HEK293 (cell line): ENCODE measurements at regions not wholly inside any gene's neighbourhood (a gene's known extent, or its start where the extent isn't known, plus 50 kb on each side); places are given as distances from the start of the nearest gene placed in this dataset.

Experiments used
- CTCF ChIA-PET: fragments of 350-600 bp; formaldehyde crosslinking; extraction: SDS; loops from one replicate; lab custom pipeline; 2021; ENCODE audit warnings: antibody characterized with exemption; lab: Yijun Ruan, JAX
- POLR2A ChIA-PET: fragments of 300-600 bp; formaldehyde crosslinking; extraction: SDS; loops from one replicate; lab custom pipeline; 2020; ENCODE audit warnings: antibody characterized with exemption, inconsistent platforms; lab: Yijun Ruan, JAX
- H3K27ac ChIP-seq: fragments of 200-500 bp; sonication (Bioruptor generic); 2 replicates; pipeline ENCODE4 v1.5.1; 2014; ENCODE audit warnings: low read depth, low read length, control low read depth, inconsistent platforms; ENCODE audit errors: extremely low read depth
- H3K36me3 ChIP-seq, 2 experiments: fragments of 200-500 bp in 1 of 2; sonication (Bioruptor generic) in 1 of 2; 1 replicate in 1 of 2; 2 replicates in 1 of 2; pipeline ENCODE4 v1.5.1; 2014 to 2017; ENCODE audit warnings: inconsistent platforms in 2 of 2, low read length in 2 of 2; ENCODE audit not compliant: control insufficient read depth in 2 of 2, insufficient read depth in 1 of 2
- H3K4me1 ChIP-seq: fragments of 200-500 bp; sonication (Bioruptor generic); 2 replicates; pipeline ENCODE4 v1.5.1; 2014; ENCODE audit warnings: mild to moderate bottlenecking, low read length, inconsistent platforms; ENCODE audit not compliant: control insufficient read depth, insufficient read depth
- H3K4me3 ChIP-seq: 2 replicates; pipeline ENCODE4 v1.5.1; 2011; ENCODE audit warnings: low read depth, mild to moderate bottlenecking, control low read depth, low read length, moderate library complexity
- H3K9me3 ChIP-seq: fragments of 200-500 bp; sonication (Bioruptor generic); 2 replicates; pipeline ENCODE4 v1.5.1; 2014; ENCODE audit warnings: low read depth, low read length, inconsistent platforms; ENCODE audit not compliant: control insufficient read depth, insufficient read depth
- AEBP2 ChIP-seq: fragments of 450-650 bp; formaldehyde crosslinking; IDR thresholded peaks from 2 replicates; pipeline ENCODE4 v1.5.1; 2016; ENCODE audit warnings: missing biosample characterization, missing genetic modification characterization, borderline replicate concordance
- BCL11A ChIP-seq: fragments of 450-650 bp; formaldehyde crosslinking; IDR thresholded peaks from 2 replicates; pipeline ENCODE4 v1.5.1; 2016; ENCODE audit warnings: low read depth, missing biosample characterization, missing genetic modification characterization
- HOXD13 ChIP-seq: sonication (generic); formaldehyde crosslinking; IDR thresholded peaks from 2 replicates; pipeline ENCODE4 v1.8.0; 2022; ENCODE audit warnings: missing genetic modification reagents, borderline replicate concordance
- KLF7 ChIP-seq: fragments of 450-650 bp; formaldehyde crosslinking; IDR thresholded peaks from 2 replicates; pipeline ENCODE4 v1.5.1; 2016; ENCODE audit warnings: missing biosample characterization, missing genetic modification characterization, borderline replicate concordance
- OVOL3 ChIP-seq: fragments of 450-650 bp; formaldehyde crosslinking; IDR thresholded peaks from 2 replicates; pipeline ENCODE4 v1.5.1; 2016; ENCODE audit warnings: missing biosample characterization, missing genetic modification characterization
- PRDM6 ChIP-seq: fragments of 450-650 bp; formaldehyde crosslinking; IDR thresholded peaks from 2 replicates; pipeline ENCODE4 v1.5.1; 2017; ENCODE audit warnings: missing biosample characterization, missing genetic modification characterization
- RBAK ChIP-seq: fragments of 450-650 bp; formaldehyde crosslinking; IDR thresholded peaks from 2 replicates; pipeline ENCODE4 v1.5.1; 2016; ENCODE audit warnings: missing biosample characterization, missing genetic modification characterization
- REPIN1 ChIP-seq: fragments of 450-650 bp; formaldehyde crosslinking; IDR thresholded peaks from 2 replicates; pipeline ENCODE4 v1.5.1; 2017; ENCODE audit warnings: missing biosample characterization, missing genetic modification characterization, low read depth
- ZBTB11 ChIP-seq: fragments of 450-650 bp; formaldehyde crosslinking; conservative IDR thresholded peaks from 2 replicates; pipeline ENCODE4 v1.5.1; 2016; ENCODE audit warnings: low read depth, missing biosample characterization, missing genetic modification characterization
- ZFHX2 ChIP-seq: fragments of 450-650 bp; formaldehyde crosslinking; conservative IDR thresholded peaks from 2 replicates; pipeline ENCODE4 v1.5.1; 2016; ENCODE audit warnings: missing biosample characterization, missing genetic modification characterization
- ZNF133 ChIP-seq: fragments of 450-650 bp; formaldehyde crosslinking; IDR thresholded peaks from 2 replicates; pipeline ENCODE4 v1.5.1; 2016; ENCODE audit warnings: missing biosample characterization, missing genetic modification characterization
- ZNF138 ChIP-seq: fragments of 450-650 bp; formaldehyde crosslinking; IDR thresholded peaks from 2 replicates; pipeline ENCODE4 v1.5.1; 2016; ENCODE audit warnings: missing biosample characterization, missing genetic modification characterization, borderline replicate concordance
- ZNF157 ChIP-seq: fragments of 450-650 bp; formaldehyde crosslinking; IDR thresholded peaks from 2 replicates; pipeline ENCODE4 v1.5.1; 2016; ENCODE audit warnings: missing biosample characterization, missing genetic modification characterization
- ZNF26 ChIP-seq: fragments of 450-650 bp; formaldehyde crosslinking; IDR thresholded peaks from 2 replicates; pipeline ENCODE4 v1.5.1; 2016; ENCODE audit warnings: missing biosample characterization, missing genetic modification characterization
- ZNF514 ChIP-seq: fragments of 450-650 bp; formaldehyde crosslinking; IDR thresholded peaks from 2 replicates; pipeline ENCODE4 v1.5.1; 2016; ENCODE audit warnings: missing biosample characterization, missing genetic modification characterization
- ZNF518A ChIP-seq: fragments of 450-650 bp; formaldehyde crosslinking; conservative IDR thresholded peaks from 2 replicates; pipeline ENCODE4 v1.5.1; 2016; ENCODE audit warnings: low read depth, missing biosample characterization, missing genetic modification characterization
- ZNF555 ChIP-seq: fragments of 450-650 bp; formaldehyde crosslinking; conservative IDR thresholded peaks from 2 replicates; pipeline ENCODE4 v1.5.1; 2017; ENCODE audit warnings: missing biosample characterization, mild to moderate bottlenecking, missing genetic modification characterization, inconsistent platforms
- ZNF600 ChIP-seq: fragments of 450-650 bp; formaldehyde crosslinking; IDR thresholded peaks from 2 replicates; pipeline ENCODE4 v1.5.1; 2016; ENCODE audit warnings: missing biosample characterization, missing genetic modification characterization
- ZNF629 ChIP-seq: fragments of 450-650 bp; formaldehyde crosslinking; IDR thresholded peaks from 2 replicates; pipeline ENCODE4 v1.5.1; 2017; ENCODE audit warnings: missing biosample characterization, missing genetic modification characterization
- ZNF768 ChIP-seq: fragments of 450-650 bp; formaldehyde crosslinking; IDR thresholded peaks from 2 replicates; pipeline ENCODE4 v1.5.1; 2018; ENCODE audit warnings: missing biosample characterization, mild to moderate bottlenecking, missing genetic modification characterization
- ZNF837 ChIP-seq: fragments of 450-650 bp; formaldehyde crosslinking; IDR thresholded peaks from 2 replicates; pipeline ENCODE4 v1.5.1; 2016; ENCODE audit warnings: missing biosample characterization, missing genetic modification characterization
- ZSCAN4 ChIP-seq: fragments of 450-650 bp; formaldehyde crosslinking; IDR thresholded peaks from 2 replicates; pipeline ENCODE4 v1.5.1; 2017; ENCODE audit warnings: missing biosample characterization, missing genetic modification characterization

GRCh38 chrX:88988796-88989195 lies 241.8 kb downstream of the CPXCR1 start (continued):
- TF ChIP-seq ZNF768 (tag by site-specific recombination) (no peak), ZNF629 (tag by site-specific recombination) (no peak), RBAK (tag by site-specific recombination) (no peak), ZNF514 (tag by site-specific recombination) (no peak), ZNF837 (no peak), ZNF555 (tag by site-specific recombination) (no peak), ZNF157 (no peak)

GRCh38 chrX:88990882-88991582 lies 244.0 kb downstream of the CPXCR1 start:
- H3K27ac ChIP-seq, result no peak overlapping the region
- no peaks in the 10 kb centered on the region for H3K4me1 ChIP-seq
- H3K36me3 ChIP-seq, result no peaks in the 10 kb centered on the region
- no peak overlapping the region for H3K4me3 ChIP-seq
- H3K9me3 ChIP-seq, result no peaks in the 10 kb centered on the region
- POLR2A ChIA-PET, result no interaction called here
- CTCF ChIA-PET, result no interaction called here
- TF ChIP-seq PRDM6 (tag by site-specific recombination), result no peak
- TF ChIP-seq ZNF518A (tag by site-specific recombination), result no peak
- TF ChIP-seq AEBP2 (tag by site-specific recombination), result no peak
- no peak for TF ChIP-seq ZNF26 (tag by site-specific recombination)
- no peak for TF ChIP-seq KLF7
- no peak for TF ChIP-seq OVOL3 (tag by site-specific recombination)
- TF ChIP-seq HOXD13 (CRISPR knock-in tag), result no peak
- no peak for TF ChIP-seq BCL11A (tag by site-specific recombination)
- no peak for TF ChIP-seq ZBTB11 (tag by site-specific recombination)
- no peak for TF ChIP-seq ZSCAN4
- no peak for TF ChIP-seq ZNF600 (tag by site-specific recombination)
- TF ChIP-seq ZNF133 (tag by site-specific recombination), result no peak
- no peak for TF ChIP-seq ZNF138
- TF ChIP-seq ZFHX2, result no peak
- TF ChIP-seq REPIN1 (tag by site-specific recombination), result no peak
